Heart left ventricle (tissue), 13 donors: ENCODE measurements at regions not wholly inside any gene's neighbourhood (a gene's known extent, or its start where the extent isn't known, plus 50 kb on each side); places are given as distances from the start of the nearest gene placed in this dataset.

ENCODE experiments used
- POLR2A ChIP-seq, 2 donors: fragments of 450-650 bp; IDR thresholded peaks; one replicate each; pipeline ENCODE4 v1.6.1; 2017; ENCODE audit warnings: antibody characterized with exemption in 2 of 2, mild to moderate bottlenecking in 2 of 2, moderate library complexity in 2 of 2
- TF ChIP-seq, protein P1 (sequence below), 12 donors: fragments of 200-600 bp; sonication (generic) in 4 of 12; IDR thresholded peaks; one replicate each; pipeline versions ENCODE4 v1.5.0 to v1.8.0; 2018 to 2022; ENCODE audit warnings: antibody characterized with exemption in 12 of 12, mild to moderate bottlenecking in 5 of 12
- donor health status: ischemic (EF 13 %, LVEDD 7.1; RV severe dilation, severe dysfunction).
- donor health status: DM: no; HTN: yes; CAD: no.
- donor health status: DM: no; HTN: no; CAD: no.
- donor health status: ischemic (EF 25% LVEDD 6.9; RV normal size, moderate dysfunction).
- donor health status: ischemic (EF 25% LVEDD 5.7; RV mildly dilated, moderate dysfunction).
- donor health status: ischemic (EF 35%, LVEDD 5.7; RV mildly dilated, moderate dysfunction).
- donor health status: nonischemic (EF 11% LVEDD 7.7; RV severe dilation, severe dysfunction).
- donor health status: DM: yes; HTN: yes; CAD: no.
- donor health status: PGD.
- donor health status: ischemic (EF 29% LVEDD 5.4; RV normal size, mild dysfunction).
- donor health status: nonischemic (EF 23%, LVEDD 6.1; RV moderate dilation, normal function).

DNA sequence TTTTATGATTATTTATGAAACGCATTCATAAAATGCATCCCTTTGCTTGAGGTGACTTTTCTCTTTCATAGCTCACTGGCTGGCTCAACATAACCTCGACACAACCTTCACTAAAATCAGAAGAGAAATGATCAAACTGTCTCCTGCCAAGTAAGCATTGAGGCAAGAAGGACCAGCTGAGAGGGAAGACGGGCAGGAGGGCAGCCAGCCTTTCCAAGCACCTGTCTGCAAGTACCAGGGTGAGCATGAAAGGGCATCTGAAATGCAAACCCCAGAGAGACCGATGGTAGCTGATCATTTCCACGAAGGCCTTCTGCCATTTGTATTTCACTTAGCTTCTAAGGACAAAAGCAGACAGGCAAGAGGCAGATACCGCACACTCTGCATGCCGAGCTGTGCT, 52.1 kb upstream of the RPH3AL start:
- TF ChIP-seq POLR2A (IDR thresholded peaks at IDR 0.05), result no peak
- TF ChIP-seq, protein P1, sequence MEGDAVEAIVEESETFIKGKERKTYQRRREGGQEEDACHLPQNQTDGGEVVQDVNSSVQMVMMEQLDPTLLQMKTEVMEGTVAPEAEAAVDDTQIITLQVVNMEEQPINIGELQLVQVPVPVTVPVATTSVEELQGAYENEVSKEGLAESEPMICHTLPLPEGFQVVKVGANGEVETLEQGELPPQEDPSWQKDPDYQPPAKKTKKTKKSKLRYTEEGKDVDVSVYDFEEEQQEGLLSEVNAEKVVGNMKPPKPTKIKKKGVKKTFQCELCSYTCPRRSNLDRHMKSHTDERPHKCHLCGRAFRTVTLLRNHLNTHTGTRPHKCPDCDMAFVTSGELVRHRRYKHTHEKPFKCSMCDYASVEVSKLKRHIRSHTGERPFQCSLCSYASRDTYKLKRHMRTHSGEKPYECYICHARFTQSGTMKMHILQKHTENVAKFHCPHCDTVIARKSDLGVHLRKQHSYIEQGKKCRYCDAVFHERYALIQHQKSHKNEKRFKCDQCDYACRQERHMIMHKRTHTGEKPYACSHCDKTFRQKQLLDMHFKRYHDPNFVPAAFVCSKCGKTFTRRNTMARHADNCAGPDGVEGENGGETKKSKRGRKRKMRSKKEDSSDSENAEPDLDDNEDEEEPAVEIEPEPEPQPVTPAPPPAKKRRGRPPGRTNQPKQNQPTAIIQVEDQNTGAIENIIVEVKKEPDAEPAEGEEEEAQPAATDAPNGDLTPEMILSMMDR (IDR thresholded peaks at IDR 0.05), result no peak
